H1 (cell line): ENCODE measurements at regions not wholly inside any gene's neighbourhood (a gene's known extent, or its start where the extent isn't known, plus 50 kb on each side); places are given as distances from the start of the nearest gene placed in this dataset.

Experiments
- CTCF ChIA-PET: fragments of 300-600 bp; sonication (Branson Sonifier 250); formaldehyde crosslinking; loops from one replicate; lab custom pipeline; 2021; ENCODE audit not compliant: partially characterized antibody; lab: Charles Lee
- POLR2A ChIA-PET: fragments of 300-600 bp; sonication (Branson Sonifier 250); formaldehyde crosslinking; loops from one replicate; lab custom pipeline; 2021; ENCODE audit warnings: inconsistent platforms; ENCODE audit not compliant: partially characterized antibody; lab: Charles Lee
- DNase-seq, 2 experiments: peaks; one replicate each; pipeline versions ENCODE4 v3.0.0 to v3.0.0-alpha.2; 2010 to 2022; ENCODE audit warnings: low spot score in 2 of 2, low read depth in 1 of 2, mixed read lengths in 1 of 2
- FAIRE-seq: peaks from 2 replicates; lab custom pipeline; 2011; peaks lifted over from hg19 to GRCh38; lab: Jason Lieb, UNC
- H2AFZ ChIP-seq: 2 replicates; pipeline ENCODE4 v1.8.1; 2012; ENCODE audit warnings: low read length, inconsistent platforms
- H2AK5ac ChIP-seq: 2 replicates; pipeline ENCODE4 v1.6.1; 2013; ENCODE audit warnings: low read depth, low read length
- H2BK120ac ChIP-seq: replicated peaks from 2 replicates; pipeline ENCODE3; 2013; ENCODE audit warnings: low read depth, low read length, inconsistent platforms
- H2BK12ac ChIP-seq: 2 replicates; pipeline ENCODE4 v1.6.1; 2013; ENCODE audit warnings: low read depth, low read length
- H2BK15ac ChIP-seq: 2 replicates; pipeline ENCODE4 v1.6.1; 2013; ENCODE audit warnings: low read length
- H2BK20ac ChIP-seq: 2 replicates; pipeline ENCODE4 v1.6.1; 2013; ENCODE audit warnings: low read length
- H2BK5ac ChIP-seq: 2 replicates; pipeline ENCODE4 v1.6.1; 2013; ENCODE audit warnings: low read depth, low read length
- H3K14ac ChIP-seq: 2 replicates; pipeline ENCODE4 v1.6.1; 2013; ENCODE audit warnings: inconsistent platforms; ENCODE audit not compliant: insufficient read length
- H3K18ac ChIP-seq: 2 replicates; pipeline ENCODE4 v1.6.1; 2013; ENCODE audit warnings: low read length; ENCODE audit errors: extremely low read depth
- H3K23ac ChIP-seq: 2 replicates; pipeline ENCODE4 v1.6.1; 2013; ENCODE audit warnings: inconsistent platforms; ENCODE audit not compliant: insufficient read length
- H3K23me2 ChIP-seq: 2 replicates; pipeline ENCODE4 v1.6.1; 2013; ENCODE audit warnings: low read depth, low read length
- H3K27ac ChIP-seq: 2 replicates; pipeline ENCODE4 v1.6.1; 2011; ENCODE audit warnings: low read depth, low read length, inconsistent platforms
- H3K27me3 ChIP-seq, 4 experiments: replicated peaks in 1 of 4; 1 replicate in 1 of 4; 2 replicates in 3 of 4; pipeline versions ENCODE4 v1.6.1 to v1.8.1; 2011 to 2013; ENCODE audit warnings: low read length in 3 of 4, mild to moderate bottlenecking in 3 of 4, inconsistent platforms in 2 of 4, mixed read lengths in 2 of 4, moderate library complexity in 1 of 4; ENCODE audit not compliant: control insufficient read depth in 3 of 4, insufficient read depth in 3 of 4; ENCODE audit errors: extremely low read depth in 1 of 4
- H3K36me3 ChIP-seq, 4 experiments: 2 replicates each; pipeline versions ENCODE4 v1.6.1 to v1.8.1; 2011 to 2013; ENCODE audit warnings: mild to moderate bottlenecking in 4 of 4, low read length in 3 of 4, moderate library complexity in 2 of 4, control low read depth in 1 of 4, inconsistent platforms in 1 of 4; ENCODE audit not compliant: insufficient read depth in 4 of 4, control insufficient read depth in 2 of 4
- H3K4ac ChIP-seq: replicated peaks from 2 replicates; pipeline ENCODE3; 2013; ENCODE audit warnings: low read length, low read depth, mixed read lengths, inconsistent platforms; ENCODE audit not compliant: insufficient read length
- H3K4me1 ChIP-seq, 4 experiments: replicated peaks in 1 of 4; 1 replicate in 1 of 4; 2 replicates in 3 of 4; pipeline versions ENCODE4 v1.6.1 to v1.8.1; 2011 to 2013; ENCODE audit warnings: low read length in 3 of 4, inconsistent platforms in 2 of 4, mixed read lengths in 1 of 4; ENCODE audit not compliant: insufficient read depth in 4 of 4, control insufficient read depth in 3 of 4
- H3K4me2 ChIP-seq, 2 experiments: 2 replicates each; pipeline versions ENCODE4 v1.6.1 to v1.8.1; 2011 to 2013; ENCODE audit warnings: low read depth in 2 of 2, low read length in 2 of 2, control low read depth in 1 of 2, inconsistent platforms in 1 of 2, mild to moderate bottlenecking in 1 of 2; ENCODE audit not compliant: insufficient read depth in 1 of 2
- H3K4me3 ChIP-seq, 4 experiments: fragments of 200-600, 300-600 bp in 1 of 4; sonication (generic), shearing (Covaris generic), sonication (Bioruptor Twin) in 1 of 4; 2 replicates each; pipeline versions ENCODE4 v1.5.1 to v1.8.1; 2011 to 2016; ENCODE audit warnings: low read length in 4 of 4, low read depth in 3 of 4, control low read depth in 2 of 4, inconsistent platforms in 2 of 4, mild to moderate bottlenecking in 2 of 4, mixed read lengths in 1 of 4, moderate library complexity in 1 of 4; ENCODE audit not compliant: insufficient read depth in 2 of 4; ENCODE audit errors: extremely low read depth in 1 of 4
- H3K56ac ChIP-seq: replicated peaks from 2 replicates; pipeline ENCODE3; 2013; ENCODE audit warnings: low read depth, mild to moderate bottlenecking, mixed read lengths, low read length, inconsistent platforms; ENCODE audit not compliant: insufficient read length
- H3K79me1 ChIP-seq: 2 replicates; pipeline ENCODE4 v1.6.1; 2013; ENCODE audit warnings: low read depth, low read length, control low read depth
- H3K79me2 ChIP-seq, 2 experiments: 2 replicates each; pipeline versions ENCODE4 v1.6.1 to v1.8.1; 2012 to 2013; ENCODE audit warnings: low read length in 2 of 2, mild to moderate bottlenecking in 2 of 2, inconsistent platforms in 1 of 2; ENCODE audit not compliant: insufficient read depth in 2 of 2, control insufficient read depth in 1 of 2
- H3K9ac ChIP-seq, 4 experiments: replicated peaks in 1 of 4; 1 replicate in 1 of 4; 2 replicates in 3 of 4; pipeline versions ENCODE4 v1.6.1 to v1.8.1; 2011 to 2013; ENCODE audit warnings: low read depth in 3 of 4, low read length in 3 of 4, control low read depth in 2 of 4, mild to moderate bottlenecking in 2 of 4, moderate library complexity in 2 of 4, inconsistent platforms in 1 of 4; ENCODE audit errors: extremely low read depth in 1 of 4
- H3K9me3 ChIP-seq, 2 experiments: 2 replicates each; pipeline versions ENCODE4 v1.6.1 to v1.8.1; 2012 to 2013; ENCODE audit warnings: mild to moderate bottlenecking in 2 of 2, moderate library complexity in 2 of 2, control low read depth in 1 of 2, inconsistent platforms in 1 of 2, low read depth in 1 of 2, low read length in 1 of 2, mixed read lengths in 1 of 2; ENCODE audit not compliant: insufficient read depth in 2 of 2
- H4K20me1 ChIP-seq, 2 experiments: replicated peaks in 1 of 2; 2 replicates each; pipeline versions ENCODE3 to v1.8.1; 2011 to 2013; ENCODE audit warnings: inconsistent platforms in 2 of 2, low read length in 2 of 2, mild to moderate bottlenecking in 1 of 2; ENCODE audit not compliant: insufficient read depth in 2 of 2, control insufficient read depth in 1 of 2
- H4K5ac ChIP-seq: 2 replicates; pipeline ENCODE4 v1.6.1; 2013; ENCODE audit warnings: low read length, low read depth, mixed read lengths, inconsistent platforms; ENCODE audit not compliant: insufficient read length
- H4K8ac ChIP-seq: 2 replicates; pipeline ENCODE4 v1.8.0; 2013; ENCODE audit warnings: mild to moderate bottlenecking, moderate library complexity, low read length, inconsistent platforms; ENCODE audit not compliant: insufficient read depth; ENCODE audit errors: extremely low read depth
- H4K91ac ChIP-seq: replicated peaks from 2 replicates; pipeline ENCODE3; 2013; ENCODE audit warnings: low read length, mixed read lengths, inconsistent platforms; ENCODE audit not compliant: insufficient read length
- CHD1 ChIP-seq: IDR thresholded peaks from 2 replicates; pipeline ENCODE4 v1.6.1; 2012; ENCODE audit warnings: low read depth, low read length, improper control_type of control experiment
- RNF2 ChIP-seq: fragments of 200-900, 300-1000 bp; sonication (generic); IDR thresholded peaks from 2 replicates; pipeline ENCODE4 v1.7.1; 2016; ENCODE audit warnings: borderline replicate concordance, low read depth, mild to moderate bottlenecking, antibody characterized with exemption, low read length; ENCODE audit not compliant: poor library complexity, severe bottlenecking; ENCODE audit errors: missing control alignments
- WGBS, 2 experiments: shearing (Covaris generic) in 1 of 2; methylation state at CpG; one replicate each; pipeline versions ENCODE4 v1.1.6 to v1.1.7; 2013 to 2015; ENCODE audit warnings: low lambda C conversion rate in 2 of 2, mixed read lengths in 2 of 2, inconsistent platforms in 1 of 2, low coverage in 1 of 2, missing lambda C conversion rate in 1 of 2; ENCODE audit not compliant: insufficient replicate concordance in 2 of 2, insufficient coverage in 1 of 2, insufficient read length in 1 of 2; ENCODE audit errors: extremely low coverage in 1 of 2, missing lambda C conversion rate in 1 of 2; 5-methylcytosine and 5-hydroxymethylcytosine counted together

- no peaks in the 10 kb centered on the region for H4K20me1 ChIP-seq
- H3K27ac ChIP-seq: no peak overlapping the region
- no peaks in the 10 kb centered on the region for H3K27me3 ChIP-seq
- no peak overlapping the region for H4K5ac ChIP-seq
- no peak overlapping the region for H3K9ac ChIP-seq
- no peaks in the 10 kb centered on the region for H3K36me3 ChIP-seq
- H3K4me1 ChIP-seq: peaks cover 0 to 9% (median 2%) of the 10 kb centered on the region in 4 experiments; a peak in 4 of 7 replicates
- no peak overlapping the region for H2BK15ac ChIP-seq
- TF ChIP-seq CHD1 (no peak), RNF2 (no peak)
- H3K4me2 ChIP-seq: no peak overlapping the region
- no peak overlapping the region for H4K8ac ChIP-seq
- H3K4ac ChIP-seq: no peak overlapping the region
- H2BK20ac ChIP-seq: no peak overlapping the region
- no peak overlapping the region for H3K14ac ChIP-seq
- FAIRE-seq: no peak
- ChIA-PET CTCF (interaction anchor here (0.9 kb wide), 1 partner anchor 14 kb away, joined by 4 read pairs; no protein-coding TSS in a partner anchor), POLR2A (no interaction called here)
- H2BK12ac ChIP-seq: no peak overlapping the region
- no peak overlapping the region for H2AK5ac ChIP-seq
- H4K91ac ChIP-seq: no peak overlapping the region
- no peak overlapping the region for H3K23ac ChIP-seq
- DNase-seq: no peak
- H3K56ac ChIP-seq: no peak overlapping the region
- no peaks in the 10 kb centered on the region for H3K79me2 ChIP-seq
- H2BK120ac ChIP-seq: no peak overlapping the region
- 0 out of 2 replicates have a peak, but pooled peaks cover 1% of the 10 kb centered on the region for H3K23me2 ChIP-seq
- 91% methylated on average over 1 of the region's 1 CpG; no CpG with 5 or more reads in 1 of the 2 experiments for WGBS, 2 experiments
- no peak overlapping the region for H3K4me3 ChIP-seq
- H2AFZ ChIP-seq: no peak overlapping the region
- H3K79me1 ChIP-seq: no peaks in the 10 kb centered on the region
- H3K9me3 ChIP-seq: peaks cover 8 to 9% of the 10 kb centered on the region in 2 experiments
- H3K18ac ChIP-seq: no peak overlapping the region
- no peak overlapping the region for H2BK5ac ChIP-seq
These were observed 360.9 kb downstream of the VRK1 start for GRCh38 chr14:97158102-97158501.
